ENCODE measurements at regions not wholly inside any gene's neighbourhood (a gene's known extent, or its start where the extent isn't known, plus 50 kb on each side); places are given as distances from the start of the nearest gene placed in this dataset.

GRCh38 chr1:29855561-29856160 is 619.3 kb downstream of the PTPRU start:
- no peak overlapping the region for H3K27ac Mint-ChIP-seq
- no peaks in the 10 kb centered on the region for H3K36me3 Mint-ChIP-seq
- peaks cover 0 to 10% (median 6%) of the 10 kb centered on the region in 3 donors for H3K27me3 Mint-ChIP-seq (ENCODE audit: low read depth in 3 of 3)
- no peak for DNase-seq
- H3K4me3 Mint-ChIP-seq = no peak overlapping the region
- H3K9me3 Mint-ChIP-seq = peaks cover 0 to 5% (median 0%) of the 10 kb centered on the region in 6 donors
- peaks cover 0 to 7% of the 10 kb centered on the region in 2 donors for H3K4me1 Mint-ChIP-seq

- H3K36me3 Mint-ChIP-seq = no peaks in the 10 kb centered on the region
- H3K4me3 Mint-ChIP-seq = no peak overlapping the region
- no peak overlapping the region for H3K27ac Mint-ChIP-seq
- H3K9me3 Mint-ChIP-seq = peaks cover 0 to 3% (median 0%) of the 10 kb centered on the region in 6 donors
- DNase-seq = no peak
- peaks cover 0 to 7% of the 10 kb centered on the region in 2 donors for H3K4me1 Mint-ChIP-seq
- H3K27me3 Mint-ChIP-seq (ENCODE audit: low read depth in 3 of 3) = peaks cover 0 to 6% (median 6%) of the 10 kb centered on the region in 3 donors
These were observed 618.5 kb downstream of the PTPRU start for GRCh38 chr1:29854700-29855276.

GRCh38 chr1:29853716-29854330 is 617.5 kb downstream of the PTPRU start:
- H3K9me3 Mint-ChIP-seq = peaks cover 0 to 3% (median 0%) of the 10 kb centered on the region in 6 donors
- H3K27ac Mint-ChIP-seq = no peak overlapping the region
- H3K4me1 Mint-ChIP-seq = peaks cover 0 to 7% of the 10 kb centered on the region in 2 donors
- DNase-seq = no peak
- peaks cover 1 to 8% (median 2%) of the 10 kb centered on the region in 3 donors for H3K27me3 Mint-ChIP-seq (ENCODE audit: low read depth in 3 of 3)
- no peaks in the 10 kb centered on the region for H3K36me3 Mint-ChIP-seq
- no peak overlapping the region for H3K4me3 Mint-ChIP-seq

GRCh38 chr1:29852248-29852647 is 615.9 kb downstream of the PTPRU start:
- no peaks in the 10 kb centered on the region for H3K36me3 Mint-ChIP-seq
- H3K27me3 Mint-ChIP-seq (ENCODE audit: low read depth in 3 of 3) = peaks cover 2 to 8% (median 5%) of the 10 kb centered on the region in 3 donors
- H3K27ac Mint-ChIP-seq = no peak overlapping the region
- H3K4me3 Mint-ChIP-seq = no peak overlapping the region
- DNase-seq = no peak
- H3K9me3 Mint-ChIP-seq = no peaks in the 10 kb centered on the region
- peaks cover 0 to 7% of the 10 kb centered on the region in 2 donors for H3K4me1 Mint-ChIP-seq

DNA sequence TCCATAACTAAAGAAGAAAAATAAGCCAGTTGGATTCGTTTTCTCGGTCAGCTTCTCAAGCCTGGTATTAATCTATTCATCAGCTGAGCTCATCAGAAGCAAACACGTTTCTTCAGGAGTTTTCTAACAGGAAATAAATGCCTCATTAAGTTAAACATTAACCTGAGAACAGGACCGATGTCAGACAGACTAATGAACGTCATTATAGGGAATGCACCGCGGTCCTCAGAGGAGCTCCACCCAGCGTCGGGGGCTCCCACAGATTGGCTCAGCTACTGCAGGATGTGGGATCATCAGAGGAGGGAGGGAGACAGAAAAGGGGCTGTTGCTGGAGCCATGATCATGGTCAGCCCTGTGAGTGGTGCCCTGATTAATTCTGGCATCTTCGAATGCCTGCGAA is 615.4 kb downstream of the PTPRU start:
- no peaks in the 10 kb centered on the region for H3K36me3 Mint-ChIP-seq
- H3K4me3 Mint-ChIP-seq = no peak overlapping the region
- H3K27me3 Mint-ChIP-seq (ENCODE audit: low read depth in 3 of 3) = peaks cover 2 to 8% (median 7%) of the 10 kb centered on the region in 3 donors
- no peak overlapping the region for H3K27ac Mint-ChIP-seq
- no peaks in the 10 kb centered on the region for H3K9me3 Mint-ChIP-seq
- peaks cover 0 to 7% of the 10 kb centered on the region in 2 donors for H3K4me1 Mint-ChIP-seq
- no peak for DNase-seq

GRCh38 chr1:29849991-29850757 is 613.9 kb downstream of the PTPRU start:
- Mint-ChIP-seq H3K4me1 (peaks cover 0 to 7% of the 10 kb centered on the region in 2 donors), H3K27ac (no peak overlapping the region), H3K27me3 (ENCODE audit: low read depth in 3 of 3) (peaks cover 0 to 9% (median 8%) of the 10 kb centered on the region in 3 donors), H3K36me3 (no peaks in the 10 kb centered on the region), H3K4me3 (no peak overlapping the region), H3K9me3 (no peaks in the 10 kb centered on the region)
- DNase-seq = no peak

DNA sequence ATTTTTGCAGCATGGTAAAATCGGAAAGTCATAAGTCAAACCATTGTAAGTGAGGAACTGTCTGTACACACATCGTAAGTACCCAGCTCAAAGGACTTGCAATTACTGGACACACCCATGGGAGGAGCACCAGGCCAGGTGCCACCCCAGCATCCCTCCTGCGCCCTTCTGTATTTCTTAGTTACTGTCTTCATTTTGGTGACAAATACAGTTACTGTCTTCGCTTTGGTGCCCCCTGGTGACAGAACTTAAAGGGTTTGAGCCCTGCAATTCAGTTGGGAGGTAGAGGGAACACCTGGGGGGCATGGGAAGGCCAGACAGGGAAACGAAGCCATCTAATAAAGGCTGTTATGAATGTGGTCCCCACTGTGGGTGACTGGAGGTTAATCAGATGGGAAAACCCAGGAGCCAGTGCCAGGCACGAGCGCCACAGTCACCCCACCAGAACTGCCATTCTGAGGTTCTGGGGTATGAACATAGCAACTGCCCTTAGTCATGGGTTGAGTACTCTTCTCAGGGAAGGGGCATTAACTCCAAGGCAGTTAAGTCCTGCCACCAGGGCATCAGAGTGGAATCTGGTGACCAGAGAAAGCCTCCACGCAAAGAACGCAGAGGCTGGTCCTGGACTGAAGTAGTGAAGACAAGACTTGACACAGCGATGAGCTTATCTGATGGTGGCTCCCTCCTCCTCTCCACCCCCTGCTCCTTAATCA is 612.9 kb downstream of the PTPRU start:
- Mint-ChIP-seq H3K27ac (no peak overlapping the region), H3K4me3 (no peak overlapping the region), H3K9me3 (no peaks in the 10 kb centered on the region), H3K27me3 (ENCODE audit: low read depth in 3 of 3) (peaks cover 0 to 9% (median 8%) of the 10 kb centered on the region in 3 donors), H3K36me3 (no peaks in the 10 kb centered on the region), H3K4me1 (peaks cover 0 to 7% of the 10 kb centered on the region in 2 donors)
- peak; percentile 11 to 22 (median 11) for DNase-seq

- Mint-ChIP-seq H3K27me3 (ENCODE audit: low read depth in 3 of 3) (peaks cover 0 to 9% (median 2%) of the 10 kb centered on the region in 3 donors), H3K4me1 (no peaks in the 10 kb centered on the region), H3K27ac (no peak overlapping the region), H3K4me3 (no peak overlapping the region), H3K36me3 (no peaks in the 10 kb centered on the region), H3K9me3 (peaks cover 0 to 11% (median 5%) of the 10 kb centered on the region in 6 donors)
- DNase-seq = no peak
These were observed 609.6 kb downstream of the PTPRU start for GRCh38 chr1:29845910-29846309.

DNA sequence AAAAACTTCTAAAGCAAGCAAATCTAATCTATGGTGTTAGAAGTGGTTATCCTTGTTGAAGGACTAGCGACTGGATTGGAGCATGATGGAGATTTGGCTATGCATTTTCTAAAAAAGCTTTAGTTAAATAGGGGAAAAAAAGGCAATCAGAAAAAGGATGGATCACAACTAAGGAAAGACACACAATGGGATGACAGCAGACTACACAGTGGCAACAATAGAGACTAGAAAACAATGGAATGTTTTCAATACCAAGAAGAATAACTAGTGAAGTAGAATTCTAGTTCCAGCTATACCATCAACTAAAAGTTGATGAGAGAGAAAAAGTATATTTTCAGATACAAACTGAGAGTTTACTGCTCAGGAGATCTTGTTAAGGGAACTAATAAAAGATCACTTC is 605.8 kb downstream of the PTPRU start:
- no peak for DNase-seq
- Mint-ChIP-seq H3K27ac (no peak overlapping the region), H3K27me3 (ENCODE audit: low read depth in 3 of 3) (peaks cover 0 to 6% (median 3%) of the 10 kb centered on the region in 3 donors), H3K9me3 (peaks cover 0 to 11% (median 5%) of the 10 kb centered on the region in 6 donors), H3K4me1 (no peaks in the 10 kb centered on the region), H3K4me3 (no peak overlapping the region), H3K36me3 (no peaks in the 10 kb centered on the region)

GRCh38 chr1:29839726-29840125 is 603.4 kb downstream of the PTPRU start:
- Mint-ChIP-seq H3K36me3 (no peaks in the 10 kb centered on the region), H3K4me3 (no peak overlapping the region), H3K27me3 (ENCODE audit: low read depth in 3 of 3) (peaks cover 0 to 7% (median 2%) of the 10 kb centered on the region in 3 donors), H3K27ac (no peak overlapping the region), H3K9me3 (peaks cover 0 to 11% (median 5%) of the 10 kb centered on the region in 6 donors), H3K4me1 (no peaks in the 10 kb centered on the region)
- no peak for DNase-seq

GRCh38 chr1:29838738-29839320 is 602.5 kb downstream of the PTPRU start:
- Mint-ChIP-seq H3K27ac (no peak overlapping the region), H3K4me3 (no peak overlapping the region), H3K27me3 (ENCODE audit: low read depth in 3 of 3) (peaks cover 0 to 8% (median 2%) of the 10 kb centered on the region in 3 donors), H3K4me1 (no peaks in the 10 kb centered on the region), H3K36me3 (no peaks in the 10 kb centered on the region), H3K9me3 (peaks cover 0 to 11% (median 5%) of the 10 kb centered on the region in 6 donors)
- no peak for DNase-seq

GRCh38 chr1:29836651-29837646 is 600.6 kb downstream of the PTPRU start:
- Mint-ChIP-seq H3K9me3 (peaks cover 0 to 7% (median 2%) of the 10 kb centered on the region in 6 donors), H3K4me3 (no peak overlapping the region), H3K36me3 (no peaks in the 10 kb centered on the region), H3K27me3 (ENCODE audit: low read depth in 3 of 3) (peaks cover 0 to 8% (median 2%) of the 10 kb centered on the region in 3 donors), H3K4me1 (no peaks in the 10 kb centered on the region), H3K27ac (no peak overlapping the region)
- DNase-seq = no peak

Measured in immature natural killer cell (primary cell).